GM20431 (cell line): ENCODE measurements at regions not wholly inside any gene's neighbourhood (a gene's known extent, or its start where the extent isn't known, plus 50 kb on each side); places are given as distances from the start of the nearest gene placed in this dataset.
"Not testable (repeated sequence)": the region's sequence is repeated elsewhere in the genome, so short reads cannot be mapped to it uniquely, and the experiment has no call there.

Experiments
- in situ Hi-C: fragments of 300-500 bp; cut with MseI, MboI; formaldehyde crosslinking; loops from one replicate; pipeline ENCODE4 v1.15.0; 2020; ENCODE audit warnings: low sequenced_read_pairs; ENCODE audit not compliant: unreplicated experiment

DNA sequence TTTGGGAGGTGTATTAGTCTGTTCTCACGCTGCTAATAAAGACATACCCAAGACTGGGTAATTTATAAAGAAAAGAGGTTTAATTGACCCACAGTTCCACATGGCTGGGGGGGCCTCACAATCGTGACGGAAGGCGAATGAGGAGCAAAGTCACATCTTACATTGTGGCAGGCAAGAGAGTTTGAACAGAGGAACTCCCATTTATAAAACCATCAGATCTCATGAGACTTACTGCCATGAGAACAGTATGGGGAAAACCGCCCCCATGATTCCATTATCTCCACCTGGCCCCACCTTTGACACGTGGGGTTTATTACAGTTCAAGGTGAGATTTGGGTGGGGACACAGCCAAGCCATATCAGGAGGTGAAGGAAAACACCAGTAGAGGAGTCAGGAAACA is 143.8 kb upstream of the MED14 start:
- in situ Hi-C loops, result loop anchor here (25.0 kb wide), 1 partner anchor 233 kb away; no protein-coding TSS in a partner anchor

- in situ Hi-C loops, result loop anchor here (25.0 kb wide), 1 partner anchor 232 kb away; no protein-coding TSS in a partner anchor
These were observed 145.4 kb upstream of the MED14 start for GRCh38 chrX:40880712-40881111.

- in situ Hi-C loops, result loop anchor here (25.0 kb wide), 1 partner anchor 229 kb away; no protein-coding TSS in a partner anchor
These were observed 147.8 kb upstream of the MED14 start for GRCh38 chrX:40883021-40883619.

DNA sequence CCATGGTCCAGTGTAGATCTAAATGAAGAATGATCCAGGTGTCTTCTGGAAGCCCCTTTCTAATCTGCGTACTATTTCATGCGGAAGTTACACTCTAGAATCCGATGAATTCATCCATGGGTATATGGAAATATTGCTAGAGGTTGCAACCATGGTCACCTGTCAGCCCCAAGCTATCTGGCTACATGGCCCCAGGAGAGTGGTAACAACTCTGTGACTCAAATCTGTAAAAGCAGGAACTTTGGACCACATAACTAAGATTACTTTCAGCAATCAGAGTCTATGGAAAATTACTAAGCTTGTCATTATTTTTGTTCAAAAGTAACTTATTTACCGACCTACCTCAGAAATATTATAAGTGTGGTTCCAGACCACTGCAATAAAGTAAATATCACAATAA is 150.6 kb upstream of the MED14 start:
- in situ Hi-C loops, result loop anchor here (25.0 kb wide), 1 partner anchor 226 kb away; no protein-coding TSS in a partner anchor

DNA sequence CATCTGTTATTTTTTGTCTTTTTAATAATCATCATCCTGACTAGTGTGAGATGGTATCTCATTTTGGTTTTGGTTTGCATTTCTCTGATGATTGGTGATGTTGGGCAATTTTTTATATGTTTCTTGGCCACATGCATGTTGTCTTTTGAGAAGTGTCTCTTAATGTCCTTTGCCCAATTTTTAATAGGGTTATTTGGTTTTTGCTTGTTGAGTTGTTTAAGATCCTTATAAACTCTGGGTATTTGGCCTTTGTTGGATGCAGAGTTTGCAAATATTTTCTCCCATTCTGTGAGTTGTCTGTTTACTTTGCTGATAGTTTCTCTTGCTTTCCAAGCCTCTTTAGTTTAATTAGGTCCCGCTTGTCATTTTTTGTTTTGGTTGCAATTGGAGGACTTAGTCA is 152.1 kb upstream of the MED14 start:
- in situ Hi-C loops, result loop anchor here (25.0 kb wide), 1 partner anchor 225 kb away; no protein-coding TSS in a partner anchor

GRCh38 chrX:40891798-40892197 is 156.5 kb upstream of the MED14 start:
- in situ Hi-C loops, result loop anchor here (25.0 kb wide), 1 partner anchor 221 kb away; no protein-coding TSS in a partner anchor

DNA sequence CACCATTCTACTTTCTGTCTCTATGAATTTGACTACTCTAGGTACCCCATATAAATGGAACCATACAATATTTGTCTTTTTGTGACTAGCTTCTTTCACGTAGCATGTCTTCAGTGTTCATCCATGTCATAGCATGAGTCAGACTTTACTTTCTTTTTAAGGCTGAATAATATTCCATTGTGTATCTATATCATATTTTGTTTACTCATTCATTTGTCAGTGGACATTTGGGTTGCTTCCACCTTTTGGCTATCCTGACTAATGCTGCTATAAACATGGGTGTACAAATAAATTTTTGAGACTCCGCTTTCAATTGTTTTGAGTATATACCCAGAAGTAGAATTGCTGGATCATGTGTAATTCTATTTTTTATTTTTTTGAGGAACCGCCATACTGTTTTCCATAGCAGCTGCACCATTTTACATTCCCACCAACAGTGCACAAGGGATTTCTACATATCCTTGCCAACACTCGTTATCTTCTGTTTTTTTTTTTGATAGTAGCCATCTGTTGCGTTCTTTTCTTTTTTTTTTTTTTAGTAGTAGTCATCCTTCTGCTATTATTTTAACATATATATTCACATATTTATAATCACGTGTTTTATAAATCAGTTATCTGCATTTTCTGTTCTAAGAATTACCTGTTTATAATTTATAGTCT is 158.0 kb upstream of the MED14 start:
- in situ Hi-C loops, result loop anchor here (25.0 kb wide), 1 partner anchor 219 kb away; no protein-coding TSS in a partner anchor

GRCh38 chrX:40895246-40895645 is 159.9 kb upstream of the MED14 start:
- in situ Hi-C loops, result loop anchor here (25.0 kb wide), 1 partner anchor 217 kb away; no protein-coding TSS in a partner anchor

DNA sequence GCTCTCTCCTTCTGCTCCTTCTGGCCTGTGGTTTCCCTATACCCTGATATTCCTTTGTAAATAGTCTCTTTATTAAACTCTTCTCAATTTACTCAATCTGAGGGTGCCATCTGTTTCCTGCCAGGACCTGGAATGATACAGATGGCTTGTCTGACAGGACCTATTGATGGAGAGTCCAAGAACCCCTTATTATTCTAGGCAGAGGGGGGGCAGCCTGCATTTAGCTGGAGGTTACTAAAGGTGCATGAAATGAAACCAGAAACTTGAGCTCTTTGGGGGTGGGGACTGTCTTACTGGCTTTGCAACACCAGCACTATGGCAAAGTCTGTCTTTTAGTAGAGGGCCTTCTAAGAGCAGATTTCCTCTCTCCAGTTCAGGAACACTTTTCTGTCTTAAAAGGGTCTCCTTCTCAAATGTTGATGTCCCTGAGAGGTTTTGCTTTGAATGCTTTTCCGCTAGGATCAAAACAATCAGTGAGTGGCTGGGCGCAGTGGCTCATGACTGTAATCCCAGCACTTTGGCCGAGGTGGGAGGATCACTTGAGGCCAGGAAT is 162.5 kb upstream of the MED14 start:
- in situ Hi-C loops, result loop anchor here (25.0 kb wide), 1 partner anchor 215 kb away; no protein-coding TSS in a partner anchor

DNA sequence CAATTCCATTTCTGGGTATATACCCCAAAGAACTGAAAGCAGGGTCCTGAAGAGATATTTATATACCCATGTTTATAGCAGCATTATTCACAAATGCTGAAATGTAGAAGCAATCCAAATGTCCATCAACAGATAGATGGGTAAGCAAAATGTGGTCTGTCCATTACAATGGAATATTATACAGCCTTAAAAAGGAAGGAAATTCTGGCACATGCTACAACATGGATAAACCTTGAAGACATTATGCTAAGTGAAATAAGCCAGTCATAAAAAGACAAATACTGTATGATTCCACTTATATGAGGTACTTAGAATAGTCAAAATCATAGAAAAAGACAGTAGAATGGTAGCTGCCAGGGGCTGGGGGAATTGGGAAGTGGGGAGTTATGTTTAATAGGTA is 169.4 kb upstream of the MED14 start:
- in situ Hi-C loops, result not testable (repeated sequence)

- in situ Hi-C loops, result no loop called here
These were observed 172.7 kb upstream of the MED14 start for GRCh38 chrX:40908026-40908425.

- in situ Hi-C loops, result no loop called here
These were observed 173.6 kb upstream of the MED14 start for GRCh38 chrX:40908857-40909475.

DNA sequence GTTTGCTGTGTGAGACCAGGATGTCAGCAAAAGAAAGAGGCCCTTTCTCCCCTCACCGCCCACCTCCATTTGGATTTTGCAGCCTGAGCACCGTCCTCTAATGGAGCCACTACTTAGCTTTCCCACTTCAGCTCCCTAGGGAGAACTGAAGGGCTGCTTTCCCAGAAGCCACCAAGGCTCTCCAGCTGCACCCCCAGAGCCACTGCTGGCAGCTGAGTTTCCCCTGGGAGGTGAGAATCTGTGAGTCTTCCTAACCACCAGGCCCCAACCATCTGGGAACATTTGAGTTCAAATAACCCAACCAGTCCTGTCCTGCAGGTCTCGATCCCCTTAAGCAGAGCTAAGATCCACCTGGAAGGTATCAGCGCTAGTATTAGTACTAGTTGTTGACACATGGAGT is 173.1 kb upstream of the USP9X start:
- in situ Hi-C loops, result no loop called here

GRCh38 chrX:40912576-40912975 is 172.7 kb upstream of the USP9X start:
- in situ Hi-C loops, result no loop called here

GRCh38 chrX:40920351-40920750 is 164.9 kb upstream of the USP9X start:
- in situ Hi-C loops, result no loop called here

DNA sequence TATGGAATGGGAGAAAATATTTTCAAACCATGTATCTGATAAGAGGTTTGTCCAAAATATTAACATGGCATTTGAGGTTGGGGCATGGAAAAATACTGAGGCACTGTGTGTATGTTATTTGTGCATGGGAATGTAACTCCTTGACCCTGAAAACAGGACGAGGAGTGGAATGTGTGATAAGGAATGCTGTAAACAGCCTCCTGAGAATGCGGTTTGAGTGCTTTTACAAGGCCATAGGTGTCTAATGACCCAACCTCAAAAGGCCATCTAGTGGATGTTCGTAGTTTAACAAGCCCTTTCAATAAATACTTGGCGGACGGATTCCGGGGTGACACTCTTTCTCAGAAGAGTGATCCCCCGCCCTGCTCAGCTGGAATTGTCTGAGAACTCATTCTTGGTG is 162.9 kb upstream of the USP9X start:
- in situ Hi-C loops, result no loop called here

GRCh38 chrX:40926739-40927427 is 158.4 kb upstream of the USP9X start:
- in situ Hi-C loops, result not testable (repeated sequence)

GRCh38 chrX:40928076-40928475 is 157.2 kb upstream of the USP9X start:
- in situ Hi-C loops, result no loop called here

- in situ Hi-C loops, result no loop called here
These were observed 153.3 kb upstream of the USP9X start for GRCh38 chrX:40931921-40932320.

- in situ Hi-C loops, result no loop called here
These were observed 152.0 kb upstream of the USP9X start for GRCh38 chrX:40933132-40933705.
